Epidermal melanocyte (primary cell): ENCODE measurements at regions not wholly inside any gene's neighbourhood (a gene's known extent, or its start where the extent isn't known, plus 50 kb on each side); places are given as distances from the start of the nearest gene placed in this dataset.

Experiments used
- DNase-seq: peaks from one replicate; pipeline ENCODE4 v3.0.0; 2011; ENCODE audit warnings: low spot score; ENCODE audit not compliant: insufficient read length

GRCh38 chr3:70383360-70383831 is 71.0 kb upstream of the MDFIC2 start:
- no peak for DNase-seq

- no peak for DNase-seq
These were observed 61.7 kb upstream of the MDFIC2 start for GRCh38 chr3:70374179-70374578.
